Loucy (cell line): ENCODE measurements at regions not wholly inside any gene's neighbourhood (a gene's known extent, or its start where the extent isn't known, plus 50 kb on each side); places are given as distances from the start of the nearest gene placed in this dataset.

Experiments used
- H2AFZ ChIP-seq: fragments of 200-600 bp; sonication (generic); 2 replicates; pipeline ENCODE4 v1.6.0; 2016; ENCODE audit warnings: antibody characterized with exemption, mild to moderate bottlenecking, low read length, moderate library complexity
- H3F3A ChIP-seq: fragments of 200-600 bp; 2 replicates; pipeline ENCODE4 v1.6.0; 2016; ENCODE audit warnings: antibody characterized with exemption, low read depth, mild to moderate bottlenecking
- H3K27me3 ChIP-seq: fragments of 200-600 bp; sonication (generic); 2 replicates; pipeline ENCODE4 v1.6.1; 2014; ENCODE audit warnings: low read length, mild to moderate bottlenecking; ENCODE audit not compliant: insufficient read depth, poor library complexity, severe bottlenecking
- H3K36me3 ChIP-seq: fragments of 200-600 bp; sonication (generic); 2 replicates; pipeline ENCODE4 v1.6.1; 2016; ENCODE audit warnings: low read length; ENCODE audit not compliant: insufficient read depth
- H3K4me1 ChIP-seq: fragments of 200-600 bp; sonication (generic); 2 replicates; pipeline ENCODE4 v1.5.1; 2014; ENCODE audit warnings: low read length, mild to moderate bottlenecking; ENCODE audit not compliant: insufficient read depth, poor library complexity, severe bottlenecking
- H3K4me2 ChIP-seq: fragments of 200-600 bp; sonication (generic); 2 replicates; pipeline ENCODE4 v1.6.0; 2014; ENCODE audit warnings: antibody characterized with exemption, low read length, low read depth, mild to moderate bottlenecking; ENCODE audit not compliant: poor library complexity, severe bottlenecking
- H3K4me3 ChIP-seq: fragments of 200-600 bp; sonication (generic); 2 replicates; pipeline ENCODE4 v1.5.1; 2014; ENCODE audit warnings: low read length, mild to moderate bottlenecking, mixed read lengths; ENCODE audit not compliant: poor library complexity, severe bottlenecking
- H3K79me2 ChIP-seq: fragments of 200-600 bp; sonication (generic); 2 replicates; pipeline ENCODE4 v1.6.1; 2014; ENCODE audit warnings: low read length; ENCODE audit not compliant: insufficient read depth
- H3K9ac ChIP-seq: fragments of 200-600 bp; sonication (generic); 2 replicates; pipeline ENCODE4 v1.6.0; 2014; ENCODE audit warnings: mild to moderate bottlenecking, low read depth, low read length, moderate library complexity; ENCODE audit not compliant: poor library complexity, severe bottlenecking
- H3K9me2 ChIP-seq: fragments of 200-600 bp; sonication (generic); replicated peaks from 2 replicates; pipeline ENCODE4 v1.6.1; 2016; ENCODE audit warnings: low read depth, low read length, mixed read lengths
- H3K9me3 ChIP-seq: fragments of 200-600 bp; sonication (generic); 2 replicates; pipeline ENCODE4 v1.6.1; 2014; ENCODE audit warnings: mild to moderate bottlenecking, antibody characterized with exemption, low read length, low read depth; ENCODE audit not compliant: insufficient read depth
- H4K20me1 ChIP-seq: fragments of 200-600 bp; sonication (generic); 2 replicates; pipeline ENCODE4 v1.6.0; 2014; ENCODE audit warnings: antibody characterized with exemption, low read length, mild to moderate bottlenecking; ENCODE audit not compliant: insufficient read depth, poor library complexity, severe bottlenecking
- CTCF ChIP-seq: fragments of 200-600 bp; sonication (generic); conservative IDR thresholded peaks from 2 replicates; pipeline ENCODE4 v1.5.1; 2014; ENCODE audit warnings: mild to moderate bottlenecking, antibody characterized with exemption, low read length
- EZH2phosphoT487 ChIP-seq: fragments of 200-600 bp; IDR thresholded peaks from 2 replicates; pipeline ENCODE4 v1.6.1; 2018; ENCODE audit warnings: antibody characterized with exemption, mild to moderate bottlenecking, moderate library complexity, borderline replicate concordance

DNA sequence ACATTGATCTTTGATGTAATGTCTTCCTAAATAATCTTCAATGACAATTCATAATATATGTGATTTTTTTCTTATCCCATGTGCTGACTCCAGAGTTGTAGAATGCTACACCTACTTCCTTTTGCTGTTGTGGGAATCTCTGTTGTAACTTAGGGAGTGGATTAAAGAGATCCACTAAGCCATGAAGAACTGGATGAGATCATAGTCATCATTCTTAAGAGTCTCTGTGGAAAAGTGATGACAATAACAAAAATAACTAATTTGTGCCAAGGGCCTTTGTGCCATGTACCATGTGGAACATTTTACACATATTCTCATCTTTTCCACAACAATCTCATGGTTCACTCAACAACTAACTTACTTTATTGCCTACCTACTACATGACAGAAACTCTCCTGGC lies 162.9 kb upstream of the PDZRN3 start:
- Histone ChIP-seq H3F3A (no peaks in the 10 kb centered on the region), H2AFZ (no peak overlapping the region), H3K4me3 (no peak overlapping the region), H3K9ac (no peak overlapping the region), H3K4me1 (no peaks in the 10 kb centered on the region), H3K9me2 (no peaks in the 10 kb centered on the region), H3K9me3 (no peaks in the 10 kb centered on the region), H4K20me1 (no peaks in the 10 kb centered on the region), H3K36me3 (no peaks in the 10 kb centered on the region), H3K79me2 (no peaks in the 10 kb centered on the region), H3K4me2 (no peak overlapping the region), H3K27me3 (no peaks in the 10 kb centered on the region)
- TF ChIP-seq CTCF (no peak), EZH2phosphoT487 (no peak)

DNA sequence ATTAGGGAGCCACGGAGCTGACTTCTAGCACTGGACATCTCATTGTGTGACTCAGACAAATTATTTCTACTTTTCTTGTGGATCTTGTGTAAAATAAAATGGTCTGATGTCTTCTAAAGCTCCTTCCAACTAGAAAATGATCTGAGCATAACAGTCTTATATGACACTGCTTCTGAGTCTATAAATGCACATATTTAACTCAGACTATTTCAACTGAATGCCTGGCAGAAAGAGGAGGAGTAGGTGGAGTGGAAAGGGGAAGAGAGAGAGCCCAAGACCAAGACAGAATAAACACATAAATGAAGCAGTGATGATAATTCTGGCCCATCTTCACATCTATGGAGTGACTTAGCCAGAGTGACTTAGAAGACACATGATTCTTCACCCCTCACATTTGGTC lies 162.3 kb upstream of the PDZRN3 start:
- Histone ChIP-seq H3K9me2 (no peaks in the 10 kb centered on the region), H3K4me1 (no peaks in the 10 kb centered on the region), H2AFZ (no peak overlapping the region), H3K79me2 (no peaks in the 10 kb centered on the region), H3K27me3 (no peaks in the 10 kb centered on the region), H3K9me3 (no peaks in the 10 kb centered on the region), H3K9ac (no peak overlapping the region), H3K36me3 (no peaks in the 10 kb centered on the region), H3K4me3 (no peak overlapping the region), H3K4me2 (no peak overlapping the region), H4K20me1 (no peaks in the 10 kb centered on the region), H3F3A (no peaks in the 10 kb centered on the region)
- TF ChIP-seq CTCF (no peak), EZH2phosphoT487 (no peak)

DNA sequence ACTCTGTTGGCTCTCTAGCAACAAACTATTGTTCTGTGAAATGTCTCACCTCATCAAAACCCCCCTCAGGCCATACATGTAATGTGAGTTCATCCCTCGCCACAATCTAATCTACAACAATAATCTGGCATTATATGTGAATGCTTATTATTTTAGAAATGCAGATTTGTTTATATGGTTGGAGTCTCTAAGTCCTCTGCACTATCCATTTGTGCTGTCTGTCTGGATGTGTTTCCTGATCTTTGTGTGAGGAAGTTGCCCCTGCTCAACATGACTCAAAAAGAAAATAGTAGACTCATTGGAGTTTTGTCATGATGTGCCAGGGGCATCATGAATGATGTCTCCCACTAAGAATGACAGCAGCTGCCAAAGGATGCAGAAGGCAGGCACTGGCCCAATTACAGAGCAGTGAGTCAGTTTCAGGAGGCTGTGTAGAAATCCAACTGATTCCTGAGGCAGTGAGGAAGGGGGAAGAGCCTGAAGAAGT lies 161.6 kb upstream of the PDZRN3 start:
- TF ChIP-seq EZH2phosphoT487 (no peak), CTCF (no peak)
- H2AFZ ChIP-seq: no peak overlapping the region
- H3K4me3 ChIP-seq: no peak overlapping the region
- H3K9ac ChIP-seq: no peak overlapping the region
- no peaks in the 10 kb centered on the region for H3K4me1 ChIP-seq
- no peaks in the 10 kb centered on the region for H4K20me1 ChIP-seq
- H3K27me3 ChIP-seq: no peaks in the 10 kb centered on the region
- no peaks in the 10 kb centered on the region for H3K79me2 ChIP-seq
- H3F3A ChIP-seq: no peaks in the 10 kb centered on the region
- no peaks in the 10 kb centered on the region for H3K36me3 ChIP-seq
- no peaks in the 10 kb centered on the region for H3K9me2 ChIP-seq
- H3K4me2 ChIP-seq: no peak overlapping the region
- H3K9me3 ChIP-seq: no peaks in the 10 kb centered on the region
